Nephron progenitor cell (in vitro differentiated cells): ENCODE measurements at regions not wholly inside any gene's neighbourhood (a gene's known extent, or its start where the extent isn't known, plus 50 kb on each side); places are given as distances from the start of the nearest gene placed in this dataset.
A peak's percentile ranks its signal among the peaks of the same experiment; 100 is the strongest.

Source experiments
- DNase-seq: peaks from one replicate; pipeline ENCODE4 v3.0.0; 2021
- H3K27ac Mint-ChIP-seq: 2 replicates; pipeline ENCODE4 v1.8.0; 2021; ENCODE audit warnings: mild to moderate bottlenecking, moderate library complexity, mixed read lengths
- H3K27me3 Mint-ChIP-seq: 2 replicates; pipeline ENCODE4 v1.8.0; 2021; ENCODE audit warnings: mild to moderate bottlenecking, low read depth, mixed read lengths; ENCODE audit not compliant: poor library complexity
- H3K36me3 Mint-ChIP-seq: 2 replicates; pipeline ENCODE4 v1.8.0; 2021; ENCODE audit warnings: low read depth, mixed read lengths
- H3K4me1 Mint-ChIP-seq: 2 replicates; pipeline ENCODE4 v1.8.0; 2021; ENCODE audit warnings: mixed read lengths
- H3K4me3 Mint-ChIP-seq: 2 replicates; pipeline ENCODE4 v1.8.0; 2021; ENCODE audit warnings: mild to moderate bottlenecking, moderate library complexity, mixed read lengths
- H3K9me3 Mint-ChIP-seq: 2 replicates; pipeline ENCODE4 v1.8.0; 2021; ENCODE audit warnings: mild to moderate bottlenecking, moderate library complexity, mixed read lengths
- CTCF ChIP-seq: fragments of 200-600 bp; sonication (generic); IDR thresholded peaks from 2 replicates; pipeline ENCODE4 v1.5.0; 2021; ENCODE audit warnings: antibody characterized with exemption

GRCh38 chr1:232213928-232214327, 416.0 kb downstream of the SIPA1L2 start:
- no peak for TF ChIP-seq CTCF
- Mint-ChIP-seq H3K36me3 (no peaks in the 10 kb centered on the region), H3K27ac (no peak overlapping the region), H3K9me3 (no peaks in the 10 kb centered on the region), H3K4me3 (no peak overlapping the region), H3K4me1 (no peaks in the 10 kb centered on the region), H3K27me3 (no peaks in the 10 kb centered on the region)
- no peak for DNase-seq

- Mint-ChIP-seq H3K4me3 (no peak overlapping the region), H3K36me3 (no peaks in the 10 kb centered on the region), H3K27me3 (no peaks in the 10 kb centered on the region), H3K27ac (no peak overlapping the region), H3K9me3 (no peaks in the 10 kb centered on the region), H3K4me1 (no peaks in the 10 kb centered on the region)
- no peak for DNase-seq
- TF ChIP-seq CTCF = no peak
These were observed 417.7 kb downstream of the SIPA1L2 start for GRCh38 chr1:232212253-232212652.

GRCh38 chr1:232211149-232211548, 418.8 kb downstream of the SIPA1L2 start:
- TF ChIP-seq CTCF = peak; percentile 25
- H3K4me3 Mint-ChIP-seq = no peak overlapping the region
- peak; percentile 8 for DNase-seq
- no peaks in the 10 kb centered on the region for H3K9me3 Mint-ChIP-seq
- H3K27me3 Mint-ChIP-seq = no peaks in the 10 kb centered on the region
- H3K27ac Mint-ChIP-seq = no peak overlapping the region
- no peaks in the 10 kb centered on the region for H3K36me3 Mint-ChIP-seq
- H3K4me1 Mint-ChIP-seq = no peaks in the 10 kb centered on the region

GRCh38 chr1:232209357-232209756, 420.6 kb downstream of the SIPA1L2 start:
- H3K27ac Mint-ChIP-seq = no peak overlapping the region
- H3K36me3 Mint-ChIP-seq = no peaks in the 10 kb centered on the region
- TF ChIP-seq CTCF = no peak
- H3K4me1 Mint-ChIP-seq = no peaks in the 10 kb centered on the region
- no peak for DNase-seq
- H3K4me3 Mint-ChIP-seq = no peak overlapping the region
- H3K27me3 Mint-ChIP-seq = no peaks in the 10 kb centered on the region
- H3K9me3 Mint-ChIP-seq = no peaks in the 10 kb centered on the region

- no peak overlapping the region for H3K4me3 Mint-ChIP-seq
- no peak for DNase-seq
- no peaks in the 10 kb centered on the region for H3K4me1 Mint-ChIP-seq
- peaks cover 20% of the 10 kb centered on the region for H3K9me3 Mint-ChIP-seq
- TF ChIP-seq CTCF = no peak
- H3K27ac Mint-ChIP-seq = no peak overlapping the region
- peaks cover 4% of the 10 kb centered on the region for H3K27me3 Mint-ChIP-seq
- peaks cover 4% of the 10 kb centered on the region for H3K36me3 Mint-ChIP-seq
These were observed 422.7 kb downstream of the SIPA1L2 start for GRCh38 chr1:232207073-232207866.

- no peak for DNase-seq
- peaks cover 20% of the 10 kb centered on the region for H3K36me3 Mint-ChIP-seq
- no peak overlapping the region for H3K27ac Mint-ChIP-seq
- TF ChIP-seq CTCF = no peak
- no peak overlapping the region for H3K4me3 Mint-ChIP-seq
- H3K4me1 Mint-ChIP-seq = no peaks in the 10 kb centered on the region
- H3K27me3 Mint-ChIP-seq = peaks cover 4% of the 10 kb centered on the region
- H3K9me3 Mint-ChIP-seq = peaks cover 40% of the 10 kb centered on the region
These were observed 425.7 kb downstream of the SIPA1L2 start for GRCh38 chr1:232204269-232204668.
